ENCODE measurements at regions not wholly inside any gene's neighbourhood (a gene's known extent, or its start where the extent isn't known, plus 50 kb on each side); places are given as distances from the start of the nearest gene placed in this dataset.

DNA sequence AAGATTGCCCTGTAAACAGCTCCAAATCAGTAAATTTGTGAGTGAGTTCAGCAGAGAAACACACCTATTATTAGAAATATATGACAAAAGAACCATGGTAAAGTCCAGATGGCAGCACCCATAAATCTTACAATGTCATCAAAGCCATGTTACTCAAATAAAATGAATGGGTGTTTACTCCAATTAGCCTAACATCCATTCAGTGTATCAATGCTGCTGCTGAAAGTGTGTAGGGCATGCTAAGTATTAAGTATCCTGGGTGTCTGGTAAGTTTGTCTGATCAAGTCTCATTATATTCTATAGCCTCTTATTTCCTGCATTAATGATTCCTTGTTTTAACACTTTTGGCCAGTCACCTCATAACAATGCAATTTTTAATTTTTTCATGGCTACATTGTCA lies 185.5 kb upstream of the STEAP4 start:
- no peak for DNase-seq

DNA sequence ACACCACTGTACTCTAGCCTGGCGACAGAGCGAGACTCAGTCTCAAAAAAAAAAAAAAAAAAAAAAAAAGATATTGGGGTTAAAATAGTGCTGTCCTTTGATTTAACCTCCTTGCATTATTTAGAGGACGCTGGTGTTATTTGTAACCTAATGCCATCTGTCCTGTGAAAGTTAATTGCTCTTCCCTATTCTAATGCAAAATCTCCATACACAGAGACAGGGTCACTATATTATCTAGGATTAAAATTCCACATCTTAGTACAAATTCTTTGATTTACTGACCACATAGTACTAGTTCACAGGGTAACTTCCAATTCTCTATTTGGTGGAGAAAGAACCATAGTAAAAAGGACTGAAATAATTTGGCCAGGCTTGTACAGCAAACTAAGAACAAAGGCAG lies 184.2 kb upstream of the STEAP4 start:
- no peak for DNase-seq

DNA sequence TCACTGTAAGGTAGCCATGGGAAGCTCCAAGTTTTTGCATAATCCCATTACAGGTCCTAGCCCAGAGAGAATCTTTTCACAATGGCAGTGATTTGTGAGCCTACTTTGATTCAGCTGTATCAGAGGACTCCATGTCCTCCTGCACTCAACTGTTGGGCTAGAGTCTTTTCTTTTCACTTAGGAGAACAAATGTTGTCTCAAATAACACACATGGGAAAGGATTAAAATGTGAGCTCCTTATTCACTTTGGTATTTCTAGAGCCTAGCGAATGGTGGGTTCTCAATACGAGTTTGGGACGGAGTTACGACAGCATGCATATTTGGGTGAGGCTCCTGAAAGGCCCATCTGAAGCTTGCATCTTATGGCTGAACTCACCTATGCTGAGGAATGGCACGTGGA lies 183.5 kb upstream of the STEAP4 start:
- no peak for DNase-seq

GRCh38 chr7:88485821-88486220 lies 179.1 kb upstream of the STEAP4 start:
- no peak for DNase-seq

- no peak for DNase-seq
Observed at GRCh38 chr7:88484551-88484950, 177.9 kb upstream of the STEAP4 start.

DNA sequence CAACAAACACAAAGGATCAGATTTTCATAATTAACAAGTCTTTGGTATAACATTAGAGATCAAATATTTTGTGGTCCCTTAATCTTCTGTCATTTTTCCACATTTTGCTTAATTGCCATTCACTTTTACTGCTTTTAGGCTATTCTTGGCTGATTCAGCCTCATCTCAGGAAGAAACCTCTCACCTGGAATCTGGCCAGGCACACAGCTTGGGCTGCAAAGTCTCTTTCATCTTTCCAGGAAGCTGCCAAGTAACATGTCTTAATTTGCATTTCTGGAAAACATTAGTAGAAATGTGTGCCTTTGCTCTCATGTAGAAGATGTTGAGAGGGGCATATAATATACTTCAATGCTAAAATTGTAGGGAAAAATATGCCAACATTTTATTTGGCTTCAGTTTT lies 174.2 kb upstream of the STEAP4 start:
- DNase-seq = no peak

- no peak for DNase-seq
Observed at GRCh38 chr7:88480271-88480670, 173.6 kb upstream of the STEAP4 start.

DNA sequence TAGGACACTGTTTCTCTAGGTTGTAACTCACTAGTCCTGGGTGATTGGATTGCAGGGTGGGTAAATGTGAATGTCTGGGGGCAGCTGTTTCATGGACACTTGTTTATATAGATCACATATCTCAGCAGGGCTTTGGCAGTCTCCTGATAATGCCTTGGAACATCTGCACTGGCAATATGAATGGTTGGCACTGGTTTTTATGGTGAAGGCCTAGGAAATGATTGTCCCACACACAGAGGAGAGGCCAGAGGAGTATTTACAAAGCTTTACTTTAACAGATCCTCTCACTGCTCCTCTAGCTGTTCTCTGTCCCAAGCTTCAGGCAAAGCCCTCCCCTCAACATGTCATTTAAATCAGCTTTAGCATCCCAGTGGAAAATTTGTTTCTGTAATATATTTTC lies 171.3 kb upstream of the STEAP4 start:
- DNase-seq = no peak

- no peak for DNase-seq
Observed at GRCh38 chr7:88465600-88465999, 158.9 kb upstream of the STEAP4 start.

DNA sequence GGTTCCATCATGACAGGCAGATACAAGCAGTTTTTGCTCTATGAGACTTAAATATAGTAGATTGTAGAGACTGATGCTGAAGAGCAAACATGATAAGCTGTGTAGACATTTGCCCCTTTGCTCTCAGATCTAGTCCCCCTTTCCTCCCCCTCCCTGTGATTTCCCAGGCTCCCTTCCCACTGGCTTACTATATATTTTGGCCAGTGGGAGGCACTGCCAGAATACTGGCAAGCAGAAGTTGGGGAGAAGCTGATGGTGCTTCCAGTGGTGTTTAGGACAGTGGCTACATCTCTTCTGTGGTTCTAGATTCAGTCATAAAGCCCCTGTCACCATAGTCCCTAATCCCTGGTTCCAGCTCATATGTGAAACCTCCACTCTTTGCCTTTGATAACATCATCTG lies 156.1 kb upstream of the STEAP4 start:
- no peak for DNase-seq

DNA sequence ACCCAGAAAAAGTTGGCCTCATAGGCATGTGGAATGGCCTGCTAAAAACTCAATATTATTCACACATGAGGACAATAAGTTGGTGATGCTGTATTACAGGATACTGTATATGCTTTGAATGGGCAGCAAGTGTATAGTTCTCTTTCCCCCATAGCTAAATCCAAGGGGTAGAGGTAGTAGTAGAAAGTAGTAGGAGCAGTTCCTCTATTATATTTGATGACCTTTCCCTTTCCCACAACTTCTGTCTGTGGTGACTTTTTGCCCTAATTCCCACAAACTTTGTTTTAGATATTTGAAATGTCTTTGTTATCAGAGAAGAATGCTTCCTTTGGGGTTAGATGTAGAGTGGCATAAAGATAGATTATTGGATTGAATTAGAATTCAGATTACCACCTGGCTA lies 154.0 kb upstream of the STEAP4 start:
- no peak for DNase-seq

DNA sequence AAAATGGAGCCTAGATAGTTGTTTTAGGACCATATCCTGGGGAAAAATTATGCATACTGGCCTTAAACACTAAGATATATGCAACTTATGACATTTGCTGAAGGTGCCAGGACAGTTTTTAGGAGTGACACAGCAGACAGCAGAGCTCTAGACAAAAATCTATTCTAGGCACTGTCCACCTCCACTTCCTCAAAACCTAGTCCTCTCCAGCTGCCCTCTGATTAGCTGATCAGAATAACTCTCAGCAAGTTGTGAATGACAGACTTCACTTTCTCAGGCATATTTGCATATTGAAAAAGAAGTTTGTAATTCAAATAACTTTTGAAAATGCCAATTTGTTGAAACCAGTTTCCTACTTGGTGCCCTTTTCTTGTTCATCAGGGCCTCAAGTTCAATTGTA lies 152.3 kb upstream of the STEAP4 start:
- DNase-seq = no peak

- no peak for DNase-seq
Observed at GRCh38 chr7:88458279-88458678, 151.6 kb upstream of the STEAP4 start.

- DNase-seq = no peak
Observed at GRCh38 chr7:88457320-88457719, 150.6 kb upstream of the STEAP4 start.

- no peak for DNase-seq
Observed at GRCh38 chr7:88456490-88456889, 149.8 kb upstream of the STEAP4 start.

DNA sequence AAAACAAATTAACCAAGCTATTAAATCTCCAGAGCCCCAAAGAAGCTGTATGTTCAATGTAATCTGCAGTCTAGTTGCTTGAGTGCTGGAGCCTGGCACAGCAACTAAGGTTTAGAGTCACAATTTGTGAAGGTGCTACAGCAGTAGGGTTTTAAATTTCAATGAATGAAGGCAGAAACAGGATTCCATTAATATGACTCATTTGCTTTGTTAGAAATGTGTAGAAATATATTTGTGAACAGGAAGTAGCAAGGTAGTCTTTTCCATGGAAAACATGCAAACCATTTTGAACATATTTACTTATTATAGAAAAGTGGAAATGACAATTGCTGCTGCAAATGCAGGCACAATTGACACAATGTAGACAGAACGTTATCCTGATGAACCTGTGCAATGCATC lies 149.0 kb upstream of the STEAP4 start:
- peak; percentile 1 for DNase-seq

DNA sequence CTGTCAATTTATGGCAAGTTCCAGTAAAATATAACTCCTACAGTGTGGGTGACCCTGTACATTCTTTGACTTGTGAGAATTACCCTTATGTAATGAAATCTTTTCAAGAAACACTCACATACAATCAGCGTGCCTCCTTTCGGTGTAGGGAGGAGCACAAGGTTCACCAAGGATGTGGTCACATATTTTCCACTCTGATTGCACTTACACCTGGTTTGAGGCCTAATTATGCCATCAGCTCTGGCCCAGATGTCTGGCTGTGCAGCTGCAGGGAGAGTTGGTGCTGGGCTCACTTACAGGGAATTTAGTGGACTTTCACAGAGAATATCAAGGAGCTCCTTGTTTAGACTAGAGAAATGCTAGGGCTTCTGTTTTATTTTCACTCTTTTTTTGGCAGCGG lies 146.0 kb upstream of the STEAP4 start:
- DNase-seq = no peak

DNA sequence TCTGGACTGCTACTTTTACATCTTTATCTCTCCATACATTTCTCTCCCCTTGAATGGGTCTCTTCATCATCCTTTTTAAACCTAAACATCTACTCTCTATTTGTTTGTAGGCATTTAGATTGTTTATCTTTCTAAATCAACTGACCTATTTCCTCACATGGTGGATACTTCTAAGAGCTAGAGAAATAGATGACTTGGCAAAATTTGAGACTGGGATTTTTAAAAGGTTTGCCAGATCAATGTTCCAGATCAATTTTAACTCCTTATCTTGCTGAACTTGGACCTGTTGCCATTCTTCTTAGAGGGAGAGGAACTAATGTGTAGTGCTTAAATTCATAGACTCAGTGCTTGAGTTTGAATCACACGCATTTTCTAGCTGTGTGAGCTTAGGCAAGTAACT lies 144.2 kb upstream of the STEAP4 start:
- no peak for DNase-seq

DNA sequence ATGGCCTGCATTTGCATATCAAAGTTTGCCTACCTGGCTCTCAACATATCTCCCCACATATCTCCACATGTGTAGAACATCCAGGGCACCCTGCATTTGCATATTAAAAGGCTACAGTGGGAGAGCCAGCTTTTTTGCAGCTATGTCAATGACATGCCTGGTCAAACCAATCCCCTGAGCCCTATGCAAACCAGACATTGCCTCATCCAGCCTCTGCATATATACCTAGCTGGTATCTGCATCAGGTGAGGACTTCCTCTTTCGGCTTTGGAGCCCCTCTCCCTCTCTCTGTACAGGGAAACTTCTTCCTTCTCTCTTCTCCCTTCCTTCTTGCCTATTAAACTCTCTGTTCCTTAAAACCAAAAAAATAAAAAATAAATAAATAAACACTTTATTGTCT lies 142.7 kb upstream of the STEAP4 start:
- no peak for DNase-seq

GRCh38 chr7:88442413-88442812 lies 135.7 kb upstream of the STEAP4 start:
- no peak for DNase-seq

DNA sequence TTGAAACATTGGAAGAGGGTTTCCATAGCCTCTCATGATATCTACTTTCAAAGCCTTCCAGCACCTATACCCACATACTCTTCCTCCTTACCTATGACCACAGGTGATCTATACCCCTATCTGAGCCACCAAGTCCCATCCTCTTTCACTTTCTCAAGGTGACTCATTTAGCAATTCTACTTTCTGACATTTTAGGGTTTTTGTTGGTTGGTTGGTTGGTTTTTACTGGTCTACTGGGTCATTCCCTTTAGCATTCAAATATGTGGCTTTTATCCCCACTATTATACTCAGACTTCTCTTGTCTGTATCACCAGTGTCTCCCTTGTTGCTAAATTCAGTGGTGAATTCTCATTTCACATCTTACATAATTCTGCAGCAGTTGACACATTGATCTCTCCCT lies 130.4 kb upstream of the STEAP4 start:
- DNase-seq = no peak

DNA sequence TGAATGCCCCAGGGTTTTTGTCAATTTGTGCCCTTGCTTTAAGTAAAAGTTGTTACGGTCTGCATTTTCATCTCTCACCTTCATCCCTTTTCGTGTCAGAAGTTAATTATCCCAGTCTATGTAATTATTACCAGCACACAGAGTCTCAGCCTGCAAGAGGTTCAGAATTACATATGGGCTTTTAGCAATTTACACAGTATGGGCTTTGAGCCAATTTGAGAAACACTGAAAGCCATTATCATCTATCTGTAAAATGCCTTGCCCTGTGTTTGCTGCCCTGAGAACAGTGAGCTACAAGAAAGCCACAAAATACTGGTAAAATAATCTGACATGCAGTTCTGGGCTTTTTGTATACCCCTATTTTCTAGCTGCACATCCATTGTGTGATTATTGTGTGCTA lies 125.6 kb upstream of the STEAP4 start:
- no peak for DNase-seq

DNA sequence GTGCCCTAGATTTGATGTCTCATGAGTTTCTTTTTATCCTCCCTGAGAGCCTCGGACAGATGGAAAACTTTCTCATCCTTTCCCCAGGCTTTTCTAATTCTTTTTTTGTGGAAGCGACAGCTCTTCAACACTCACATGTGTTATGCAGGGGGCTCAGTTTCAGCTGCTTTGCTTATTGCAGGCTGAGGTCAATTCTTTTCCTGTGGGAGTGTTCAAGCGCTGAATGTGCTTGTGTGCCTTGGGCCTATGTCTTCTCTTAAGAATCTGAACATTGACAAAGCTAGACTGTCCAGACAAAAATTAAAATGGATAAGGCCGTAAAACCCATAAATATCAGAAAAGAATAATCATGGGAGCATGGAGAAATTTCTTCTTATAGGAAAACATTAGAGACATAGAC lies 125.2 kb upstream of the STEAP4 start:
- DNase-seq = no peak

- DNase-seq = no peak
Observed at GRCh38 chr7:88429382-88429781, 122.7 kb upstream of the STEAP4 start.

- DNase-seq = no peak
Observed at GRCh38 chr7:88402529-88402928, 95.8 kb upstream of the STEAP4 start.

DNA sequence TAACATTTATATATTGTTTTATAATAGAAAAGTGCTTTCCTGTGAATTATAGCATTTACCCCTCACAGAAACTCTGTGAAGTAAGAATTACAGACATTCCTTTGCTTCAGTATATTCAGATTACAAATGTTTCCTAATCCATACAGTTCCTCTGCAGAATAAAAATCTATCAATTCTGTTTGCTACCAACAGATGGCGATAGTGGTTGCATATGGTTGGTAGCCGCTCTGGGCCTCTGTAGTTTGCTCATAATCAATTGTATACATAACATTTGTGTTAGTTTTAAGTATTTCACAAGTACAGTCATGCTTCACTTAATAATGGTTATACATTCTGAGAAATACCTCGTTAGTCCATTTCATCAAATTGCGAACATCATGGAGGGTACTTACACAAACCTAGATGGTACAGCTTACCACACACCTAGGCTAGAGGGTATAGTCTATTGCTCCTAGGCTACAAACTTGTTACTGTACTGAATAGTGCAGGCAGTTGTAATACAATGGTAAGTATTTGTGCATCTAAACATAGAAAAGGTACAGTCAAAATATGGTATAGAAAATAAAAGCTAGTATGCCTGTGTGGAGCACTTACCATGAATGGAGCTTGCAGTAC lies 94.4 kb upstream of the STEAP4 start:
- DNase-seq = peak; percentile 2
